Karpas-422 (cell line): ENCODE measurements at regions not wholly inside any gene's neighbourhood (a gene's known extent, or its start where the extent isn't known, plus 50 kb on each side); places are given as distances from the start of the nearest gene placed in this dataset.

Experiments used
- DNase-seq: peaks from one replicate; pipeline ENCODE4 v3.0.0-alpha.2; 2015
- H2AFZ ChIP-seq: fragments of 200-600 bp; sonication (generic); 2 replicates; pipeline ENCODE4 v1.6.1; 2014; ENCODE audit warnings: antibody characterized with exemption, low read length, mixed read lengths
- H3K27ac ChIP-seq: fragments of 200-600 bp; sonication (generic); 2 replicates; pipeline ENCODE4 v1.5.1; 2014; ENCODE audit warnings: mild to moderate bottlenecking, low read length, moderate library complexity
- H3K27me3 ChIP-seq: fragments of 200-600 bp; sonication (generic); 2 replicates; pipeline ENCODE4 v1.6.1; 2014; ENCODE audit warnings: low read length, mixed read lengths
- H3K36me3 ChIP-seq: fragments of 200-600 bp; sonication (generic); 2 replicates; pipeline ENCODE4 v1.6.1; 2014; ENCODE audit warnings: low read length, mixed read lengths; ENCODE audit not compliant: insufficient read depth
- H3K4me1 ChIP-seq: fragments of 200-600 bp; sonication (generic); 2 replicates; pipeline ENCODE4 v1.6.1; 2014; ENCODE audit warnings: mild to moderate bottlenecking, low read length, mixed read lengths
- H3K4me2 ChIP-seq: fragments of 200-600 bp; sonication (generic); 2 replicates; pipeline ENCODE4 v1.6.1; 2014; ENCODE audit warnings: low read length, low read depth, mild to moderate bottlenecking; ENCODE audit not compliant: poor library complexity, severe bottlenecking
- H3K4me3 ChIP-seq: fragments of 200-600 bp; sonication (generic); 2 replicates; pipeline ENCODE4 v1.5.1; 2014; ENCODE audit warnings: mild to moderate bottlenecking, antibody characterized with exemption, low read length, mixed read lengths
- H3K79me2 ChIP-seq: fragments of 200-600 bp; sonication (generic); 2 replicates; pipeline ENCODE4 v1.6.1; 2014; ENCODE audit warnings: mild to moderate bottlenecking, low read length, mixed read lengths
- H3K9ac ChIP-seq: fragments of 200-600 bp; sonication (generic); 2 replicates; pipeline ENCODE4 v1.6.0; 2014; ENCODE audit warnings: low read length
- H3K9me2 ChIP-seq: fragments of 200-600 bp; sonication (generic), shearing (Covaris generic); replicated peaks from 2 replicates; pipeline ENCODE4 v1.6.0; 2014; ENCODE audit warnings: mild to moderate bottlenecking, low read length, moderate library complexity; ENCODE audit not compliant: insufficient read depth
- H3K9me3 ChIP-seq: fragments of 300-700, 200-600 bp; sonication (generic); 2 replicates; pipeline ENCODE4 v1.6.1; 2014; ENCODE audit warnings: low read length, mixed read lengths
- H4K20me1 ChIP-seq: fragments of 200-600 bp; sonication (generic); 2 replicates; pipeline ENCODE4 v1.6.1; 2014; ENCODE audit warnings: mild to moderate bottlenecking, antibody characterized with exemption, low read length, low read depth; ENCODE audit not compliant: insufficient read depth

DNA sequence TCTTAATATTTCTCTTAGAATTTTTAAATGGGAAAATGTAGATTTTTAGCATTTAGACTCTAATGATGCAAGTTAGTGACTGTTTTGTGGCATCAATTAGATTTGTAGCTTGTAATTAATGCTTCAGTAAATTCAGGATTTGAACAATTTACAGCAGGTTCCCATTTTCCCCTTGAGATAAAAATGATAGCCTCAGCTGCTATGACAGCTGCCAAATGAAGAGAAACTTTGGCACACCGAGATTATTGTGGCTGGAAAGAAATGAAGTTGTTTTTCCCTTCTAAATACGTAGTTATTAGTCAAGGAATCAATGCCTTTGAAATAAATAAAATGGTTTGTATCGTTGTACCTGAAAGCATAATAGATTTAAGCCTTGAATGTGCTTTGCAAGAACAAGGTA lies 206.4 kb upstream of the P2RY1 start:
- Histone ChIP-seq H3K4me3 (no peak overlapping the region), H3K9me3 (no peaks in the 10 kb centered on the region), H3K79me2 (no peaks in the 10 kb centered on the region), H3K4me2 (no peak overlapping the region), H3K27ac (no peak overlapping the region), H3K27me3 (no peaks in the 10 kb centered on the region), H3K36me3 (no peaks in the 10 kb centered on the region), H4K20me1 (no peaks in the 10 kb centered on the region), H3K9ac (no peak overlapping the region), H2AFZ (no peak overlapping the region), H3K9me2 (no peaks in the 10 kb centered on the region), H3K4me1 (no peaks in the 10 kb centered on the region)
- no peak for DNase-seq

DNA sequence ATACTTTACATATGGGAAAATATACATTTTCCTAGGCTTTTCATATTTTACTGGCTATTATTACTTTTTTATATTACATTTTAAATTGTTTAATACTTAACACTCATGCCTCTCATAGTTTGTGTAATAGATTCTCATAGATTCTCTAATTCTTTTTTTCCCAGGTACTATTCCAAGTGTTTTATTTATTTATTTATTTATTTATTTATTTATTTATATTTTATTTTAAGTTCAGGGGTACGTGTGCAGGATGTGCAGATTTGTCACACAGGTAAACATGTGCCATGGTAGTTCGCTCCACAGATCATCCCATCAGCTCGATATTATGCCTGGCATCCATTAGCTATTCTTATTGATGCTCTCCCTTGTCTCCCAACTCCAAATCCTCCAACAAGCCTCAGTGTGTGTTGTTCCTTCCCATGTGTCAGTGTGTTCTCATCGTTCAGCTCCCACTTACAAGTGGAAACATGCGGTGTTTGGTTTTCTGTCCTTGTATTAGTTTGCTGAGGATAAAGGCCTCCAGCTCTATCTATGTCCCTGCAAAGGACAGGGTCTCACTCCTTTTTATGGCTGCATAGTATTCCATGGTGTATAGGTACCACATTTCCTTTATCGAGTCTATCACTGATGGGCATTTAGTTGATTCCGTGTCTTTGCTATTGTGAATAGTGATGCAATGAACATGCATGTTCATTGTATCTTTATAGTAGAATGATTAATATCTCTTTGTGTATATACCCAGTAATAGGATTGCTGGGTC lies 205.4 kb upstream of the P2RY1 start:
- Histone ChIP-seq H3K36me3 (no peaks in the 10 kb centered on the region), H3K4me2 (no peak overlapping the region), H3K27ac (no peak overlapping the region), H4K20me1 (no peaks in the 10 kb centered on the region), H3K79me2 (no peaks in the 10 kb centered on the region), H3K27me3 (no peaks in the 10 kb centered on the region), H3K4me1 (no peaks in the 10 kb centered on the region), H3K9me2 (no peaks in the 10 kb centered on the region), H2AFZ (no peak overlapping the region), H3K9ac (no peak overlapping the region), H3K9me3 (no peaks in the 10 kb centered on the region), H3K4me3 (no peak overlapping the region)
- no peak for DNase-seq

DNA sequence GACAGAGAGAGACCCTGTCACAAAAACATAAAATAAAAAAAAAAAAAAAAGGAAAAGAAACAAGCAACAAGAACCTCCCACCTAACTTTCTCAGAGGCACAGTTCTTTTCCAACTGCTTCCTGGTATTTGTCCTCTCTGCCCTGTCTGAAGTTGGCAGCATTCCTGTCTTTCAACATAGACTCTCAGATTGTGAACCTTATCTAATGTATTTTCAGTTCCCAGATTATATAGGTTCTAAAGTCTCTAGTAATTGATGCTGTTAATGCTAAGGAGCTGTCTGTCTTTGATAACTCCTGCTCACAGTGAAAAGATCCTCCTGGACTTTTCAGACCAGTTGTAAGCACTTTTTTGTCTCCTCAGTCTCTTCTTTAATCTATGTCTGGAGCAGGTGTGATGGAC lies 199.5 kb upstream of the P2RY1 start:
- no peaks in the 10 kb centered on the region for H3K36me3 ChIP-seq
- H3K9me2 ChIP-seq, result no peaks in the 10 kb centered on the region
- H3K27ac ChIP-seq, result no peak overlapping the region
- no peaks in the 10 kb centered on the region for H3K79me2 ChIP-seq
- no peak for DNase-seq
- no peaks in the 10 kb centered on the region for H3K4me1 ChIP-seq
- H2AFZ ChIP-seq, result no peak overlapping the region
- H3K4me2 ChIP-seq, result no peak overlapping the region
- H3K4me3 ChIP-seq, result no peak overlapping the region
- H4K20me1 ChIP-seq, result no peaks in the 10 kb centered on the region
- no peak overlapping the region for H3K9ac ChIP-seq
- no peaks in the 10 kb centered on the region for H3K9me3 ChIP-seq
- H3K27me3 ChIP-seq, result no peaks in the 10 kb centered on the region

DNA sequence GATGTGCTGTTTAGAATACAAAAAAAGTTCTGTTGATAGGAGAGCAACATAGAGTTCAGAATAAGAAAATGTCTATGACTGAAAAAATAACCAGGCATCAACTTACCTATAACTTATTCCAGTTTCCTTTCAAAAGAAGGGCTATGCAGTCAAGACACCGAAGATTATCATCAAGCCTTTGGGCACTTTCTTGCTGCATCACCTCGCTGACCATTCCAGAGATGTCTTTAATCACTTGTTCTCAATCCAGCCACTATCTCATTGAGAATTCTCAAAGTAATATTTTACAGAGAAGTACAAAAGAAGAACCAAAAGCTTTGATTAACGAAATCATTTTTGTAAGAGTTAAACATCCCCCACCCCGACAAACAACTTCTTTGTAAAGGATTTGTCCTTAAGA lies 198.3 kb upstream of the P2RY1 start:
- no peak overlapping the region for H2AFZ ChIP-seq
- no peak overlapping the region for H3K27ac ChIP-seq
- no peak overlapping the region for H3K4me3 ChIP-seq
- no peaks in the 10 kb centered on the region for H3K9me3 ChIP-seq
- no peaks in the 10 kb centered on the region for H3K9me2 ChIP-seq
- no peaks in the 10 kb centered on the region for H3K79me2 ChIP-seq
- DNase-seq, result no peak
- H3K4me1 ChIP-seq, result no peaks in the 10 kb centered on the region
- H3K4me2 ChIP-seq, result no peak overlapping the region
- no peak overlapping the region for H3K9ac ChIP-seq
- no peaks in the 10 kb centered on the region for H4K20me1 ChIP-seq
- no peaks in the 10 kb centered on the region for H3K27me3 ChIP-seq
- no peaks in the 10 kb centered on the region for H3K36me3 ChIP-seq

DNA sequence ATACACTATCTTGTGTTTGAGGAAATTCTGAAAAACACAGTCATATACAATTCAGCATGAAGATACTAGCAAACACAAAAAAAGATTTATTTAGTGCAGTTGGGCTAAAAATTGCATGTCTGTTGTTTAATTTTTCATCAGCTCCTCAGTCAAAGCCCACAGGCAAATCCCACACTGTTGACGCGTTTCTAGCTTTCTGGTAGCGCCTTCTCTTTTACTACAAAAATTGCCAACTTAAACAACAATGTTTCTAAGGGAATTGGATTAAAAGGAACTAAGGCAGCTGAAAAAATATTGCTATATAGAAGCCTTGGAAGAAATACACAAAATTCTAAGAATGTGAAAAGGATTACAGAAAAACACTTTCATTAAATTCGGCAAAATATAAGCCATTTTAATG lies 196.7 kb upstream of the P2RY1 start:
- Histone ChIP-seq H3K4me1 (no peaks in the 10 kb centered on the region), H3K4me3 (no peak overlapping the region), H3K4me2 (no peak overlapping the region), H3K9ac (no peak overlapping the region), H3K27ac (no peak overlapping the region), H4K20me1 (no peaks in the 10 kb centered on the region), H3K9me3 (no peaks in the 10 kb centered on the region), H2AFZ (no peak overlapping the region), H3K9me2 (no peaks in the 10 kb centered on the region), H3K79me2 (no peaks in the 10 kb centered on the region), H3K27me3 (no peaks in the 10 kb centered on the region), H3K36me3 (no peaks in the 10 kb centered on the region)
- no peak for DNase-seq

GRCh38 chr3:152638707-152639450 lies 196.1 kb upstream of the P2RY1 start:
- no peak for DNase-seq
- Histone ChIP-seq H2AFZ (no peak overlapping the region), H3K36me3 (no peaks in the 10 kb centered on the region), H3K4me2 (no peak overlapping the region), H3K9me2 (no peaks in the 10 kb centered on the region), H4K20me1 (no peaks in the 10 kb centered on the region), H3K9me3 (no peaks in the 10 kb centered on the region), H3K9ac (no peak overlapping the region), H3K27me3 (no peaks in the 10 kb centered on the region), H3K27ac (no peak overlapping the region), H3K4me3 (no peak overlapping the region), H3K4me1 (no peaks in the 10 kb centered on the region), H3K79me2 (no peaks in the 10 kb centered on the region)

- Histone ChIP-seq H4K20me1 (no peaks in the 10 kb centered on the region), H3K4me3 (no peak overlapping the region), H3K27me3 (no peaks in the 10 kb centered on the region), H3K4me1 (no peaks in the 10 kb centered on the region), H3K9ac (no peak overlapping the region), H3K9me3 (no peaks in the 10 kb centered on the region), H3K4me2 (no peak overlapping the region), H3K27ac (no peak overlapping the region), H3K79me2 (no peaks in the 10 kb centered on the region), H2AFZ (no peak overlapping the region), H3K9me2 (no peaks in the 10 kb centered on the region), H3K36me3 (no peaks in the 10 kb centered on the region)
- DNase-seq, result no peak
These were observed 193.7 kb upstream of the P2RY1 start for GRCh38 chr3:152641198-152641597.

DNA sequence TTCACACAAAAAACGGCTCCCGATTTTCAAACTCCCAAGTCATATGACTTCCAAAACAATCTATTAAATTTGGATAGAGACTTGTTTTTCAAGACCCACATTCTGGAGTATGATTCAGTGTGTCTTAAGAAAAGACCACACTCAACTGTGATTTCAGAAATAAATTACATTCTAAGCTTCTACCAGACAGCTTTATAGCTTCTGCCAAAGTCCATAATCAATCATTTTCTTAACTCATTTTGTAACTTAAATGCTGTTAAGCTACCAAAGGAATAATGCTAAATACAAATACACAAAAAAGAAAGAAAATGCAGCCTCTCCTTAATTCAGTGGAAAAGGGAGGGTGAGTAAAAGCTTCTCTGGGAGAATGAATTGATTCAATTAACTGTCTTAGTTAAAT lies 192.3 kb upstream of the P2RY1 start:
- Histone ChIP-seq H3K9me3 (no peaks in the 10 kb centered on the region), H3K4me1 (no peaks in the 10 kb centered on the region), H3K9ac (no peak overlapping the region), H3K4me3 (no peak overlapping the region), H3K27me3 (no peaks in the 10 kb centered on the region), H3K9me2 (no peaks in the 10 kb centered on the region), H3K4me2 (no peak overlapping the region), H3K36me3 (no peaks in the 10 kb centered on the region), H2AFZ (no peak overlapping the region), H3K27ac (no peak overlapping the region), H4K20me1 (no peaks in the 10 kb centered on the region), H3K79me2 (no peaks in the 10 kb centered on the region)
- no peak for DNase-seq
